ENCODE measurements at regions not wholly inside any gene's neighbourhood (a gene's known extent, or its start where the extent isn't known, plus 50 kb on each side); places are given as distances from the start of the nearest gene placed in this dataset.

- no peak overlapping the region for H3K4me3 ChIP-seq (ENCODE audit: insufficient read depth in 1 of 2, low read depth in 1 of 2, low read length in 2 of 2)
- no peak overlapping the region for H4K8ac ChIP-seq (ENCODE audit: low read length)
- no peak overlapping the region for H2AFZ ChIP-seq (ENCODE audit: low read depth, low read length)
- no peak overlapping the region for H3K4me2 ChIP-seq (ENCODE audit: low read length, poor library complexity, severe bottlenecking)
- H2BK15ac ChIP-seq (ENCODE audit: low read depth, poor library complexity, severe bottlenecking), result no peak overlapping the region
- DNase-seq, result no peak
- H3K36me3 ChIP-seq (ENCODE audit: control insufficient read depth in 1 of 2, insufficient read depth in 2 of 2, low read depth in 1 of 2, low read length in 2 of 2), result no peaks in the 10 kb centered on the region
- H3K4ac ChIP-seq (ENCODE audit: low read depth in 1 of 2, low read length in 2 of 2), result no peak overlapping the region
- H2BK12ac ChIP-seq (ENCODE audit: low read length in 2 of 2), result no peak overlapping the region
- H3K27ac ChIP-seq (ENCODE audit: low read length, poor library complexity, severe bottlenecking), result no peak overlapping the region
- H4K91ac ChIP-seq (ENCODE audit: low read length), result no peak overlapping the region
- H3K9ac ChIP-seq (ENCODE audit: low read length), result no peak overlapping the region
- H3K14ac ChIP-seq (ENCODE audit: low read length in 2 of 2), result no peak overlapping the region
- no peak overlapping the region for H3K23ac ChIP-seq (ENCODE audit: low read length in 2 of 2)
- no peak overlapping the region for H3K18ac ChIP-seq (ENCODE audit: low read depth in 1 of 2, low read length in 2 of 2)
- H2AK5ac ChIP-seq (ENCODE audit: low read length, severe bottlenecking), result no peak overlapping the region
- 83% methylated on average over 2 of the region's 5 CpGs for WGBS
- H3K27me3 ChIP-seq (ENCODE audit: control insufficient read depth in 1 of 2, insufficient read depth in 1 of 2, low read length in 2 of 2), result no peaks in the 10 kb centered on the region
- no peak overlapping the region for H2BK5ac ChIP-seq (ENCODE audit: low read depth, low read length, poor library complexity, severe bottlenecking)
- H3K4me1 ChIP-seq (ENCODE audit: control insufficient read depth, insufficient read depth, low read depth, low read length), result no peaks in the 10 kb centered on the region
- H2BK120ac ChIP-seq (ENCODE audit: low read depth, low read length), result no peak overlapping the region
- H3K9me3 ChIP-seq (ENCODE audit: control insufficient read depth, low read length), result no peaks in the 10 kb centered on the region
- no peaks in the 10 kb centered on the region for H3K79me1 ChIP-seq (replicated peaks; ENCODE audit: low read length, poor library complexity, severe bottlenecking)
Measured at GRCh38 chr1:106889583-106889982, 166.9 kb upstream of the PRMT6 start.

GRCh38 chr1:106897976-106898375 lies 158.5 kb upstream of the PRMT6 start:
- Histone ChIP-seq H2AK5ac (ENCODE audit: low read length, severe bottlenecking) (no peak overlapping the region), H2BK12ac (ENCODE audit: low read length in 2 of 2) (no peak overlapping the region), H3K14ac (ENCODE audit: low read length in 2 of 2) (no peak overlapping the region), H3K9ac (ENCODE audit: low read length) (no peak overlapping the region), H3K4me2 (ENCODE audit: low read length, poor library complexity, severe bottlenecking) (no peak overlapping the region), H2BK15ac (ENCODE audit: low read depth, poor library complexity, severe bottlenecking) (no peak overlapping the region), H3K18ac (ENCODE audit: low read depth in 1 of 2, low read length in 2 of 2) (no peak overlapping the region), H2AFZ (ENCODE audit: low read depth, low read length) (no peak overlapping the region), H3K79me1 (replicated peaks; ENCODE audit: low read length, poor library complexity, severe bottlenecking) (no peaks in the 10 kb centered on the region), H2BK120ac (ENCODE audit: low read depth, low read length) (no peak overlapping the region), H3K23ac (ENCODE audit: low read length in 2 of 2) (no peak overlapping the region), H4K91ac (ENCODE audit: low read length) (no peak overlapping the region), H3K36me3 (ENCODE audit: control insufficient read depth in 1 of 2, insufficient read depth in 2 of 2, low read depth in 1 of 2, low read length in 2 of 2) (no peaks in the 10 kb centered on the region), H4K8ac (ENCODE audit: low read length) (no peak overlapping the region), H3K4me3 (ENCODE audit: insufficient read depth in 1 of 2, low read depth in 1 of 2, low read length in 2 of 2) (no peak overlapping the region), H2BK5ac (ENCODE audit: low read depth, low read length, poor library complexity, severe bottlenecking) (no peak overlapping the region), H3K27ac (ENCODE audit: low read length, poor library complexity, severe bottlenecking) (no peak overlapping the region), H3K9me3 (ENCODE audit: control insufficient read depth, low read length) (no peaks in the 10 kb centered on the region), H3K27me3 (ENCODE audit: control insufficient read depth in 1 of 2, insufficient read depth in 1 of 2, low read length in 2 of 2) (no peaks in the 10 kb centered on the region), H3K4ac (ENCODE audit: low read depth in 1 of 2, low read length in 2 of 2) (no peak overlapping the region), H3K4me1 (ENCODE audit: control insufficient read depth, insufficient read depth, low read depth, low read length) (no peaks in the 10 kb centered on the region)
- DNase-seq, result no peak

- Histone ChIP-seq H3K4me3 (ENCODE audit: insufficient read depth in 1 of 2, low read depth in 1 of 2, low read length in 2 of 2) (no peak overlapping the region), H4K8ac (ENCODE audit: low read length) (no peak overlapping the region), H3K18ac (ENCODE audit: low read depth in 1 of 2, low read length in 2 of 2) (no peak overlapping the region), H3K4me2 (ENCODE audit: low read length, poor library complexity, severe bottlenecking) (no peak overlapping the region), H3K9ac (ENCODE audit: low read length) (no peak overlapping the region), H2BK15ac (ENCODE audit: low read depth, poor library complexity, severe bottlenecking) (no peak overlapping the region), H3K4ac (ENCODE audit: low read depth in 1 of 2, low read length in 2 of 2) (no peak overlapping the region), H3K23ac (ENCODE audit: low read length in 2 of 2) (no peak overlapping the region), H3K27ac (ENCODE audit: low read length, poor library complexity, severe bottlenecking) (no peak overlapping the region), H4K91ac (ENCODE audit: low read length) (no peak overlapping the region), H2AK5ac (ENCODE audit: low read length, severe bottlenecking) (no peak overlapping the region), H3K27me3 (ENCODE audit: control insufficient read depth in 1 of 2, insufficient read depth in 1 of 2, low read length in 2 of 2) (no peaks in the 10 kb centered on the region), H2BK12ac (ENCODE audit: low read length in 2 of 2) (no peak overlapping the region), H2AFZ (ENCODE audit: low read depth, low read length) (no peak overlapping the region), H3K4me1 (ENCODE audit: control insufficient read depth, insufficient read depth, low read depth, low read length) (no peaks in the 10 kb centered on the region), H2BK5ac (ENCODE audit: low read depth, low read length, poor library complexity, severe bottlenecking) (no peak overlapping the region), H2BK120ac (ENCODE audit: low read depth, low read length) (no peak overlapping the region), H3K79me1 (replicated peaks; ENCODE audit: low read length, poor library complexity, severe bottlenecking) (no peaks in the 10 kb centered on the region), H3K9me3 (ENCODE audit: control insufficient read depth, low read length) (no peaks in the 10 kb centered on the region), H3K14ac (ENCODE audit: low read length in 2 of 2) (no peak overlapping the region), H3K36me3 (ENCODE audit: control insufficient read depth in 1 of 2, insufficient read depth in 2 of 2, low read depth in 1 of 2, low read length in 2 of 2) (no peaks in the 10 kb centered on the region)
- no peak for DNase-seq
- WGBS, result no CpG with 5 or more reads among the region's 4 CpGs
Measured at GRCh38 chr1:106899644-106900043, 156.8 kb upstream of the PRMT6 start.

GRCh38 chr1:106907795-106908194 lies 148.7 kb upstream of the PRMT6 start:
- Histone ChIP-seq H2AFZ (ENCODE audit: low read depth, low read length) (no peak overlapping the region), H3K23ac (ENCODE audit: low read length in 2 of 2) (no peak overlapping the region), H3K27ac (ENCODE audit: low read length, poor library complexity, severe bottlenecking) (no peak overlapping the region), H3K4me1 (ENCODE audit: control insufficient read depth, insufficient read depth, low read depth, low read length) (no peaks in the 10 kb centered on the region), H3K27me3 (ENCODE audit: control insufficient read depth in 1 of 2, insufficient read depth in 1 of 2, low read length in 2 of 2) (no peaks in the 10 kb centered on the region), H2BK5ac (ENCODE audit: low read depth, low read length, poor library complexity, severe bottlenecking) (no peak overlapping the region), H3K36me3 (ENCODE audit: control insufficient read depth in 1 of 2, insufficient read depth in 2 of 2, low read depth in 1 of 2, low read length in 2 of 2) (no peaks in the 10 kb centered on the region), H3K9ac (ENCODE audit: low read length) (no peak overlapping the region), H3K79me1 (replicated peaks; ENCODE audit: low read length, poor library complexity, severe bottlenecking) (no peaks in the 10 kb centered on the region), H3K18ac (ENCODE audit: low read depth in 1 of 2, low read length in 2 of 2) (no peak overlapping the region), H4K8ac (ENCODE audit: low read length) (no peak overlapping the region), H3K9me3 (ENCODE audit: control insufficient read depth, low read length) (peaks cover 14% of the 10 kb centered on the region), H4K91ac (ENCODE audit: low read length) (no peak overlapping the region), H3K14ac (ENCODE audit: low read length in 2 of 2) (no peak overlapping the region), H3K4ac (ENCODE audit: low read depth in 1 of 2, low read length in 2 of 2) (no peak overlapping the region), H2AK5ac (ENCODE audit: low read length, severe bottlenecking) (no peak overlapping the region), H2BK15ac (ENCODE audit: low read depth, poor library complexity, severe bottlenecking) (no peak overlapping the region), H2BK12ac (ENCODE audit: low read length in 2 of 2) (no peak overlapping the region), H3K4me2 (ENCODE audit: low read length, poor library complexity, severe bottlenecking) (no peak overlapping the region), H3K4me3 (ENCODE audit: insufficient read depth in 1 of 2, low read depth in 1 of 2, low read length in 2 of 2) (no peak overlapping the region), H2BK120ac (ENCODE audit: low read depth, low read length) (no peak overlapping the region)
- DNase-seq, result no peak
